MM.1S (cell line): ENCODE measurements at regions not wholly inside any gene's neighbourhood (a gene's known extent, or its start where the extent isn't known, plus 50 kb on each side); places are given as distances from the start of the nearest gene placed in this dataset.

ENCODE experiments used
- EZH2 ChIP-seq: fragments of 300-600 bp; sonication (generic); optimal IDR thresholded peaks from 2 replicates; pipeline ENCODE3; 2017; ENCODE audit warnings: low read depth, mild to moderate bottlenecking, antibody characterized with exemption, low read length, mixed read lengths
- EZH2phosphoT487 ChIP-seq: fragments of 300-600 bp; sonication (generic); IDR thresholded peaks from 2 replicates; pipeline ENCODE4 v1.6.1; 2018; ENCODE audit warnings: antibody characterized with exemption, low read length
- TF ChIP-seq, protein P1 (sequence below): fragments of 300-600 bp; sonication (generic); IDR thresholded peaks from 2 replicates; pipeline ENCODE4 v1.5.1; 2016; ENCODE audit warnings: antibody characterized with exemption, low read length, mixed read lengths

DNA sequence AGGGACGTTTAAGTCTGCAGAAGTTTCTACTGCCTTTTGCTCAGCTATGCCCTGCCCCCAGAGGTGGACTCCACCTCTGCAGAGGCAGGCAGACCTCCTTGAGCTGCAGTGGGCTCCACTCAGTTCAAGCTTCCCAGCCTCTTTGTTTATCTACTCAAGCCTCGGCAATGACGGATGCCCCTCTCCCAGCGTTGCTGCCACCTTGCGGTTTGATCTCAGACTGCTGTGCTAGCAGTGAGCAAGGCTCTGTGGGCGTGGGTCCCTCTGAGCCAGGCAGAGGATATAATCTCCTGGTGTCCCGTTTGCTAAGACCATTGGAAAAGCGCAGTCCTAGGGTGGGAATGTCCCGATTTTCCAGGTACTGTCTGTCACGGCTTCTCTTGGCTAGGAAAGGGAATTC lies 2188.5 kb upstream of the WWC1 start:
- TF ChIP-seq, protein P1, sequence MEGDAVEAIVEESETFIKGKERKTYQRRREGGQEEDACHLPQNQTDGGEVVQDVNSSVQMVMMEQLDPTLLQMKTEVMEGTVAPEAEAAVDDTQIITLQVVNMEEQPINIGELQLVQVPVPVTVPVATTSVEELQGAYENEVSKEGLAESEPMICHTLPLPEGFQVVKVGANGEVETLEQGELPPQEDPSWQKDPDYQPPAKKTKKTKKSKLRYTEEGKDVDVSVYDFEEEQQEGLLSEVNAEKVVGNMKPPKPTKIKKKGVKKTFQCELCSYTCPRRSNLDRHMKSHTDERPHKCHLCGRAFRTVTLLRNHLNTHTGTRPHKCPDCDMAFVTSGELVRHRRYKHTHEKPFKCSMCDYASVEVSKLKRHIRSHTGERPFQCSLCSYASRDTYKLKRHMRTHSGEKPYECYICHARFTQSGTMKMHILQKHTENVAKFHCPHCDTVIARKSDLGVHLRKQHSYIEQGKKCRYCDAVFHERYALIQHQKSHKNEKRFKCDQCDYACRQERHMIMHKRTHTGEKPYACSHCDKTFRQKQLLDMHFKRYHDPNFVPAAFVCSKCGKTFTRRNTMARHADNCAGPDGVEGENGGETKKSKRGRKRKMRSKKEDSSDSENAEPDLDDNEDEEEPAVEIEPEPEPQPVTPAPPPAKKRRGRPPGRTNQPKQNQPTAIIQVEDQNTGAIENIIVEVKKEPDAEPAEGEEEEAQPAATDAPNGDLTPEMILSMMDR: no peak
- TF ChIP-seq EZH2phosphoT487: no peak
- no peak for TF ChIP-seq EZH2
